NCI-H524 treated with DMSO at 0.1 percent for 48 hours (cell line): ENCODE measurements at regions not wholly inside any gene's neighbourhood (a gene's known extent, or its start where the extent isn't known, plus 50 kb on each side); places are given as distances from the start of the nearest gene placed in this dataset.

Experiments
- DNase-seq: peaks from one replicate; lab custom pipeline; 2025; lab: John Stamatoyannopoulos, UW

- no peak for DNase-seq
Observed at GRCh38 chr15:100735129-100736053, 133.0 kb downstream of the ASB7 start.

GRCh38 chr15:100737214-100737613, 134.8 kb downstream of the ASB7 start:
- no peak for DNase-seq

GRCh38 chr15:100738614-100739013, 136.2 kb downstream of the ASB7 start:
- DNase-seq, result no peak

- no peak for DNase-seq
Observed at GRCh38 chr15:100740138-100740537, 137.7 kb downstream of the ASB7 start.

- no peak for DNase-seq
Observed at GRCh38 chr15:100751585-100751984, 128.0 kb upstream of the ALDH1A3 start.

- no peak for DNase-seq
Observed at GRCh38 chr15:100753503-100753902, 126.1 kb upstream of the ALDH1A3 start.

GRCh38 chr15:100757661-100758060, 122.0 kb upstream of the ALDH1A3 start:
- no peak for DNase-seq

- no peak for DNase-seq
Observed at GRCh38 chr15:100758555-100758954, 121.1 kb upstream of the ALDH1A3 start.

- DNase-seq, result no peak
Observed at GRCh38 chr15:100759106-100759505, 120.5 kb upstream of the ALDH1A3 start.

- DNase-seq, result no peak
Observed at GRCh38 chr15:100759698-100760356, 119.8 kb upstream of the ALDH1A3 start.

- DNase-seq, result no peak
Observed at GRCh38 chr15:100760357-100760903, 119.2 kb upstream of the ALDH1A3 start.

GRCh38 chr15:100761290-100761935, 118.2 kb upstream of the ALDH1A3 start:
- no peak for DNase-seq

- DNase-seq, result no peak
Observed at GRCh38 chr15:100762289-100762688, 117.3 kb upstream of the ALDH1A3 start.

GRCh38 chr15:100762913-100763834, 116.5 kb upstream of the ALDH1A3 start:
- DNase-seq, result no peak

GRCh38 chr15:100763835-100764750, 115.5 kb upstream of the ALDH1A3 start:
- peak; percentile 50 for DNase-seq

GRCh38 chr15:100764778-100765466, 114.7 kb upstream of the ALDH1A3 start:
- no peak for DNase-seq

GRCh38 chr15:100765467-100766241, 114.0 kb upstream of the ALDH1A3 start:
- DNase-seq, result no peak

- no peak for DNase-seq
Observed at GRCh38 chr15:100766243-100767000, 113.2 kb upstream of the ALDH1A3 start.
